ENCODE measurements at regions not wholly inside any gene's neighbourhood (a gene's known extent, or its start where the extent isn't known, plus 50 kb on each side); places are given as distances from the start of the nearest gene placed in this dataset.

DNA sequence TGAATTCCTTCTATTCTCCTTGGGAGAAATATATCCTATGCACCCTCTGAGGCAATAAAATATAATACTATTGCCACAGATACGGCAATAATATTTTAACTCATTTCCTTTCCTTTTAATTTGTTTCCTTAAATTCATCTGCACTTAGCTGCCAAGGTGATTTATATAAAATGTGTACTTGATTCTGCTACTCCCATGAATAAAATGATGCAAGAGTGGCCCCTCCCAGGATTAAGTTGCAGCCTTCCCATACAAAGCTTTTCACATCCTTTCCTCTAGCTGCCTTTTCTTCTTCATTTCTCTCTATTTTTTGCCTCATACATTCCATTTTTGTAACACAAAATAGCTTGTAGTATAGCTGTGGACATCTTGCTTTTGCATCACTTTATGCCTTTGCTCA is 464.1 kb upstream of the ZEB2 start:
- H3K27ac ChIP-seq (ENCODE audit: insufficient read length, low read depth, low read length) = no peak overlapping the region
- H3K4me1 ChIP-seq (ENCODE audit: insufficient read depth, low read length) = no peaks in the 10 kb centered on the region
- DNase-seq = no peak
- H4K8ac ChIP-seq (replicated peaks; ENCODE audit: insufficient read length, low read depth, low read length) = no peak overlapping the region
- H3T11ph ChIP-seq (ENCODE audit: low read length) = no peak overlapping the region
- Mint-ChIP-seq H3K36me3 (ENCODE audit: insufficient read depth in 1 of 3, low read depth in 3 of 3) (peaks cover 20 to 26% (median 24%) of the 10 kb centered on the region in 3 experiments), H3K4me3 (no peak overlapping the region), H3K27ac (no peak overlapping the region), H3K27me3 (ENCODE audit: low read depth) (no peaks in the 10 kb centered on the region), H3K9me3 (peaks cover 25 to 27% of the 10 kb centered on the region in 2 experiments), H3K4me1 (peaks cover 0 to 2% of the 10 kb centered on the region in 2 experiments; a peak in 2 of 4 replicates)
- H3K4me2 ChIP-seq (ENCODE audit: insufficient read depth, insufficient read length, low read length) = no peak overlapping the region
- H4K91ac ChIP-seq (ENCODE audit: insufficient read length, low read depth, low read length) = no peak overlapping the region
- no peaks in the 10 kb centered on the region for H3K23me2 ChIP-seq (ENCODE audit: insufficient read length, low read depth, low read length, poor library complexity, severe bottlenecking)
- H3K9me3 ChIP-seq (ENCODE audit: control insufficient read depth, low read depth, low read length) = no peaks in the 10 kb centered on the region
- H3K23ac ChIP-seq (ENCODE audit: insufficient read length, low read depth, low read length) = no peak overlapping the region
- H4K20me1 ChIP-seq (ENCODE audit: control insufficient read depth, insufficient read depth, insufficient read length) = no peaks in the 10 kb centered on the region
- no peaks in the 10 kb centered on the region for H3K27me3 ChIP-seq (ENCODE audit: insufficient read depth, low read length)
- H3K4ac ChIP-seq (ENCODE audit: low read depth, low read length) = no peak overlapping the region
- H2BK120ac ChIP-seq (ENCODE audit: low read depth, low read length, poor library complexity, severe bottlenecking) = no peak overlapping the region
- no peak for TF ChIP-seq CTCF (conservative IDR thresholded peaks at IDR 0.05)
- H3K9ac ChIP-seq (ENCODE audit: extremely low read depth, insufficient read length, low read length) = no peak overlapping the region
- H3K79me1 ChIP-seq (ENCODE audit: insufficient read depth, low read depth, low read length, poor library complexity, severe bottlenecking) = no peaks in the 10 kb centered on the region
- no peak overlapping the region for H2AK5ac ChIP-seq (ENCODE audit: insufficient read length, low read length)
- no peak overlapping the region for H2BK20ac ChIP-seq (ENCODE audit: low read depth, low read length, poor library complexity, severe bottlenecking)
- H3K56ac ChIP-seq (ENCODE audit: insufficient read length, low read depth, low read length) = no peak overlapping the region
- no peak overlapping the region for H2AFZ ChIP-seq (ENCODE audit: low read length)
- H3K18ac ChIP-seq (ENCODE audit: insufficient read length, low read depth, low read length) = no peak overlapping the region
- no peak overlapping the region for H2BK5ac ChIP-seq (ENCODE audit: insufficient read length, low read length)
- WGBS (ENCODE audit: extremely low coverage, insufficient read length, low lambda C conversion rate) = no CpG with 5 or more reads among the region's 1 CpG
- no peak overlapping the region for H4K5ac ChIP-seq (ENCODE audit: insufficient read length, low read depth, low read length)
- H3K79me2 ChIP-seq (ENCODE audit: insufficient read depth, low read length) = no peaks in the 10 kb centered on the region
- H2BK15ac ChIP-seq (ENCODE audit: low read depth, low read length) = no peak overlapping the region
- H3K14ac ChIP-seq (ENCODE audit: insufficient read depth, low read length) = no peak overlapping the region
- no peak overlapping the region for H2BK12ac ChIP-seq (ENCODE audit: insufficient read length, low read depth, low read length)
